ENCODE measurements at regions not wholly inside any gene's neighbourhood (a gene's known extent, or its start where the extent isn't known, plus 50 kb on each side); places are given as distances from the start of the nearest gene placed in this dataset.

- no peak for TF ChIP-seq AFF1 (IDR thresholded peaks at IDR 0.05; ENCODE audit: low read depth in 1 of 2, partially characterized antibody in 2 of 2)
- TF ChIP-seq CUX1 (CRISPR knock-in tag; IDR thresholded peaks at IDR 0.05): no peak
- no peak for TF ChIP-seq POLR2A (conservative IDR thresholded peaks at IDR 0.05)
- TF ChIP-seq ZNF592 (IDR thresholded peaks at IDR 0.05): no peak
- TF ChIP-seq MAFG (tag; conservative IDR thresholded peaks at IDR 0.05): no peak
- no peak for TF ChIP-seq XRCC3 (IDR thresholded peaks at IDR 0.05)
- TF ChIP-seq ZNF644 (tag; IDR thresholded peaks at IDR 0.05; ENCODE audit: low read depth): no peak
- no peak for TF ChIP-seq ZNF395 (CRISPR knock-in tag; IDR thresholded peaks at IDR 0.05)
- TF ChIP-seq DLX4 (CRISPR knock-in tag; IDR thresholded peaks at IDR 0.05): no peak
- no peak for TF ChIP-seq OTX1 (CRISPR knock-in tag; IDR thresholded peaks at IDR 0.05)
- no peak for TF ChIP-seq NR1H2 (CRISPR knock-in tag; IDR thresholded peaks at IDR 0.05)
- TF ChIP-seq NONO (IDR thresholded peaks at IDR 0.05; ENCODE audit: low read depth in 2 of 2, low read length in 1 of 2): no peak
Measured at GRCh38 chrX:141405853-141406492, 163.7 kb upstream of the SPANXC start (continued).

All from K562 (cell line).